ENCODE measurements at regions not wholly inside any gene's neighbourhood (a gene's known extent, or its start where the extent isn't known, plus 50 kb on each side); places are given as distances from the start of the nearest gene placed in this dataset.

- no peak for TF ChIP-seq CTCF (IDR thresholded peaks at IDR 0.05; ENCODE audit: low read length)
- no peak for TF ChIP-seq EZH2 (IDR thresholded peaks at IDR 0.05; ENCODE audit: borderline replicate concordance, low read length)
Observed at GRCh38 chr6:95352064-95352795, 225.1 kb upstream of the MANEA start.
